SK-N-DZ (cell line): ENCODE measurements at regions not wholly inside any gene's neighbourhood (a gene's known extent, or its start where the extent isn't known, plus 50 kb on each side); places are given as distances from the start of the nearest gene placed in this dataset.

ENCODE experiments used
- DNase-seq: peaks from one replicate; pipeline ENCODE4 v3.0.0-alpha.2; 2015; ENCODE audit warnings: low spot score

- DNase-seq, result no peak
Measured at GRCh38 chr15:35769656-35770055, 223.7 kb upstream of the DPH6 start.

DNA sequence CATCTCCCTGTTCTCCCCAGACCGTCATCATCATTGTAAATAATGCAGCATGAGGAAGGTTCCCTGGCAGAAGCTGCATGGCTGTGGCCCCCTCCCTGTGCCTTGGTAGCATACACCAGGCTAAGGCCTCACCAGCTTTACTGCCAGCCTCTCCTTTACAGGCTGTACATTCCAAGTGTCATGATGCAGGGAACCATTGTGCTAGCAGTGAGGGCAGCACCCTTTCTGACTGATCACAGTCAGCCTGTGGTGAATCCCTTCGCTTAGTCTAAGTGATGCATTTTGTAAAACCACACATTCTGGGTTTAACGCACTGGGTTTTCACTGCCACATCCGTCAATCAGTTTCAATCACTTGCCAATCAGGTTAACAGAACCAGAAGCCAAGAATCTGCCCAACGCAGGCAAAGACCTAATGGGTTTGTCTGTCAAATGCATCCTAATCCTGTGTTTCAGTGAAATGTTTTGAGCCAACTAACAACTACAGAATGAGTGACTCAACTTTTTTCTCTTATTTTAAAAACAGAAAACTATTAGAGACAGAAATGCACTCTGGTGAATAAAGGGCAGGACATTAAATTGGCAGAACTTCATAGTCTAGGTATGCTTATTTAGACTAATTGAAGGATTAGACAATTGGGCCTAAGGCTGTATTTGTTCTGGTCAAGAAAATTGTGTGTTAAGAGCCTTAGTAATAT lies 225.9 kb upstream of the DPH6 start:
- no peak for DNase-seq

DNA sequence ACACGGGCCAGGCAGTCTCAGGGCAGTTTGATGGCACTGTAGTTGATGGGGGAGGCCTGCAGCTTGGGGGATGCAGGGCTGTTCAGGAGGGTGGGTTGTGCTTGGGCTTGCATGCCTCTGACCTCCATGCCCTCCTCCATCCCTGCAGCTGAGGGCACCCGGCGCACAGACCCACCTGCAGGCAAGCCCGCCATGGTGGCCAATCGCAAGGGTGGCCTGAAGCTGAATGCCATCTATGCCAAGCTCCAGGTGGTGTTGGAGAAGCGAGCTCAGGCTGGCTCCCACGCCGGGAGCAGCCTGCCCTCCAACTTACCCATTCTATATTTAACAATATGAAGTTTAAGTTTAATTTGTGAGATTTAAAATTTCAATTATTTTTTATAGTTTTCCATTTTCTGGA lies 228.7 kb upstream of the DPH6 start:
- no peak for DNase-seq

DNA sequence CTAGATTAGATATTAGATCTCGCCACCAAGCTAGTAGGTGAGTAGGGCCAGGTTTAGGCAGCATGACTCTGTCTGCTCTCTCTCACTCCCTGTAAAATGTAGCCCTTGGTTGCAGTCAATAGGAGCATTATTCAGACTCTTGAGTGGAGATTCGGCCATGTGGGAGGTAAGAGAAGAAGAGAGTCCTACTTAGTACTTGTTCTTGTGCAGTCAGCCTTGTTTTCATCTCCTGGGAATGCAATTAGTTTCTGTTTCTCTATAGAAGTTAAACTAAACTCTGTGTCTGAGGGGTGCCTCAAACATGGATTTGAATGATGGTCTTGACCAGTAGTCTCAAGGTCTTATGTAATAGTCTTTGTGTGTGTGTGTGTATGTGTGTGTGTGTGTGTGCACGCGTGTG lies 229.5 kb upstream of the DPH6 start:
- no peak for DNase-seq

DNA sequence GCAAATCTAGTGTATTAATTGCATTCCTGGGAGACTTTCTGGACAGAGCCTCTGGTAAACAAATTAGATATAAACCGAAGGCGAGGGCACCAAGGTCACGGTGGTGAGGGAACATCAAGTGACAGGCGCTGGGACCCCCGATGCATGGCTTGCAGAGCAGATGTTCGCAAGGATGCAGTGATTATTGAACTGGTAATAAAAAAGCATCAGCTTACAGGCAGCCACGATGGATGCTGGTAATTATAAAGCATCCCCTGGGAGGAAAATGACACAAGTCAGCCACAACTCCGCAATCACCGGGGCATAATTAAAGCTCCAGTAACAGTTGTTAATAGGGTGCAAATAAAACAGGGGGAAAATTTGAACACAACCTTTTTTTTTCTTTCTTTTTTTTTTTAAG lies 231.1 kb upstream of the DPH6 start:
- peak; percentile 81 for DNase-seq

DNA sequence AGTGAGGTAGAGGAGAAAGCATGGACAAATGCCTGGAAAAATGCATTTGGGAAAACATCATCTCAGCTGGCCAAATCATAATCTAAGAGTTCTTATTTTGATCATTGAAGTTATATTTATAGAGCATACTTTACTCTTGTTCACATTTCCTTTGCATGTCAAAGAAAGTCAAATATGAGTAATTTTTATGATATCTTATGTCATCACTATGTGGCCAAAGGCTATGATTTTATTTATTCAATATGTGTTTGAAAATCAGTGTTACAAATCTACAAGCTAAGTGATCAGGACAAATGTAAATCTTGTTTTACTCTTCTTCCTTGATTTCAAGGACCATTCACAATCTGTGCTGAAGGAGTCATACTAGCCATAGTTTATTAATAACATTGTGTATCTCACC lies 237.2 kb upstream of the DPH6 start:
- DNase-seq, result no peak

DNA sequence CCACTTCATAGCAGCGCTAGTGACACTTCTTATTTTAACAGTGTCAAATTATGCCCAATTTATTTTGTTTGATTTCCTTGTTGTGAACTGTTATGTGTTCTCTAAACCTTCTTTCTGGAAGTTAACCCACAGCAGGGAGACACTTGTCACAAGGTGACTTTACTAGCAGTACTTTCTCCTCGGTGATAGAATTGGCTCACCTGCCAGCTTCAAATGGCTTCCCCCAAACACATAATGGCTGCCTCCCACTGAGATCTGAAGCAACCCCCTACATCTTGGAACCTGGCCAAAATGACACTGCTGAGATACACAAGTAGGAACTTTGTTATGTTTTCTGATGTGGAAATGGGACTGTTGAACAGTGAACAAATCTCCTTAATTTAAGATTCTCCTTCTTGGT lies 238.8 kb upstream of the DPH6 start:
- DNase-seq, result no peak

GRCh38 chr15:35810007-35810406 lies 264.0 kb upstream of the DPH6 start:
- DNase-seq, result peak; percentile 77

DNA sequence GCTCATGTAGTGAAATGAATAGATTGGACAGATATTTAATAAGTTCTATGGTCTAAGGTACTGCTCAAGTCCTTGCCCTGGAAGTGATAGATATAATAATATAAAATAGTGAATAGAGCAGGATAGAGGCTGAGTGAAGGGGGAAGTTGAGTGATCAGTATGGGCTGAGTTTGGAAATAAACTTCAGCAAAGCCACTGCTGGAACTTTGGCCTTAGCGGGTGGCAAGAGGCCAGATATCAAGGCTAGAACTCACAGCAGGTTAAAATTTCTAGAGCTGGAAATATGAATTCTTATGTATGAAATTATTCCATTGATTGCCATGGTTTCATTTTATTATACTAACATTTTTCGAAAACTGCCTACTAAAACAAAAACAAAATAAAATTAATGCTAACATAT lies 267.6 kb upstream of the DPH6 start:
- DNase-seq, result no peak

GRCh38 chr15:35818846-35819245 lies 272.9 kb upstream of the DPH6 start:
- DNase-seq, result peak; percentile 81

DNA sequence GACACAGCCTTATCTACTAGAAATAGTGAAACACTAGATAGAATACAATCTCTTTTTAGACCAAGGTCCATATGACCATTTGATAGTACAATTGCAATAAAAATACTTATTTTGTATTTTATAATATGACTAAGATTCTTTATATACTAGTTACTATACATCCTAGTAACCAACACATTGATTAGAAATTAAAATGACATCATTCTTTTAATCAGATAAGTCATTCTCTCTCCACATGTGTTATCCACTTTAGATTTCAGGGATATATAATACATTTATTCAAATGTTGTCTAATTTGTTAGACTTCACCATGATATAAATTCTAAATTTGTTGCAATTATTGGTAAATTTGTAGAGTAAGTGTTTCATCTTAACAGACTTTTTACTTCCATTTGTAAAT lies 276.2 kb upstream of the DPH6 start:
- DNase-seq, result no peak

DNA sequence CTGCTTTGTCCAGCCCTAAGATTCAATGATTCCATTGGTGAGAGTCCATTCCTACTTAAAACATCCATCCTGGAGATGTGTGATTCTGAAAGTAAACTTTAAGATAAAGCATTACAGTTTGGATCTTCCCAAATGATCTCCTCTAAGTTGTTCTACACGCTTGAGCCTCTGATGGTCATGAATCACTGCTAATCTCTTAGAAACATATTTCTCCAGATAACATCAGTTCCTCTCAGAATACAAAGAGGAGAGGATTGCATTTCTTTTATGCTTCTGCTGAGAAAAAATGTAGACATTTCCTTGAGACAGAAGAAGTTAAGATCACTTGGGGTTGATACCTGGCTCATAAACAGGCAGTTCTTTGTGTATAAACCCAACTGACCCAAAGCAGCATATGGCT lies 281.2 kb upstream of the DPH6 start:
- peak; percentile 47 for DNase-seq

GRCh38 chr15:35827911-35828310 lies 281.9 kb upstream of the DPH6 start:
- no peak for DNase-seq

- DNase-seq, result no peak
Measured at GRCh38 chr15:35833581-35833980, 287.6 kb upstream of the DPH6 start.

DNA sequence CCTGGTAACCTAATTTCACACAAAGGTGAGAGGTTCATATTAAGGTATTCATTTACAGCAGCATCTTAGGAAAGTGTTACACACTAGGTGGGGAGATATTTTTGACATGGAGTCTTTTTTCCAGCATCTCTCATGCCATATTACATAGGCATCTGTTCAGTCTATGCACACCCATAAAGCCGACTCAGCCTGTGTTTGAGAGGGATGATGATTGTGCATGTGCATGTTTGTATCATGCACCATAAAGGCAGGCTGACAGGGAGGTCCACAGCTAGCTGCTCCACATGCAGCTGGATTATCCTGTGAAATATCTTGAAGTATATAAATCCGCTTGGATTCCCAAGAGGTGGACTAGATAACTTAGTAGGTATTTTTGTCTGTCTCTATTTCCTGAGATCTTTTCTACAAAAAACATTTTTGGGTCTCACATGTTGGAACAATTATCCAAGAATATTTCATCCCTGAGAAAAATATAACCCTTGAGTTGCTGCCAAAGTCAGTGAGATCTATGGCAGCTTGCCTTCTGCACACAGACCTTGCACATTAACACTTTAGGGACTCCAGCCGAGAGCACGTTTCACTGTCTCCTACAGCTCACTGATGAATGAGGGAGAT lies 288.4 kb upstream of the DPH6 start:
- no peak for DNase-seq

GRCh38 chr15:35834866-35835265 lies 288.9 kb upstream of the DPH6 start:
- no peak for DNase-seq

- no peak for DNase-seq
Measured at GRCh38 chr15:35838424-35839111, 292.6 kb upstream of the DPH6 start.

DNA sequence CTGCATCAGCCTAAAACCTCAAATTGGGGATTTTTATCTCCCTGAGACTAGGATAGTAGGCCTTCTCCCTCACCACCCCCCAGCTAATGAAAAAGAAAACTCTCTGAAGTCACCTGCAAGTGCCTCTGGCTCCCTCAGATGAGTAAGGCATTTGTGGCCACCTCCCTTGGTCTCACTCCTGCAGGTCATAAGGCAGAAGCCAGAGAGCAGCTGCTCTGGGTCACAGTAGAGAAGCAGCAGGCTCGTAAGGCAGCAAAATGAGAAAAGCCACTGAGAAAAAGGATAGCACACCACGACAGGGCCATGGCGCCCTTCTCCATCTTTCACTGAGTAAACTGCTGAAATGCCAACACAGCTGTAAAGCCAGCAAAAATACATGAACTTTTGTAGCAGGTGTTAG lies 296.7 kb upstream of the DPH6 start:
- DNase-seq, result peak; percentile 35

DNA sequence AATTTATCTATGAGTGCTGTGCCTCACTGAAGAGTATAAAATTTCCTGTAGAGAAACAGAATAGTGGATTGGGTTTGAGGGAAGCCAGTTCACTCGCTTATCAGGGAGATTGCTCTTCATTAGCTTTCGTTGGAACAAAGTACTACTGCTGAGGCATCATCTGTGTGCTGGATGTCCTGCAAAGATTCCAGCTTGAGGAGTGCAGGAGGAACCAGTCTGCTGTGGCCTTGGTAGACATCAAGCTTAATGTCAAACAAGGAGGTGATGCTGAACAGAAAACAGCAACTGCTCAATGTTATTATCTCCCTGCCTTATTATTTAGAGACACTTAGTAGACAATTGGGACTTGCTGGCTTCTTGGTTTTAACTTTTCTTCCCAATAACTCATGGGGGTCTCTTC lies 297.5 kb upstream of the DPH6 start:
- peak; percentile 96 for DNase-seq

GRCh38 chr15:35850284-35850683 lies 304.3 kb upstream of the DPH6 start:
- DNase-seq, result no peak

GRCh38 chr15:35851491-35851890 lies 305.5 kb upstream of the DPH6 start:
- no peak for DNase-seq

DNA sequence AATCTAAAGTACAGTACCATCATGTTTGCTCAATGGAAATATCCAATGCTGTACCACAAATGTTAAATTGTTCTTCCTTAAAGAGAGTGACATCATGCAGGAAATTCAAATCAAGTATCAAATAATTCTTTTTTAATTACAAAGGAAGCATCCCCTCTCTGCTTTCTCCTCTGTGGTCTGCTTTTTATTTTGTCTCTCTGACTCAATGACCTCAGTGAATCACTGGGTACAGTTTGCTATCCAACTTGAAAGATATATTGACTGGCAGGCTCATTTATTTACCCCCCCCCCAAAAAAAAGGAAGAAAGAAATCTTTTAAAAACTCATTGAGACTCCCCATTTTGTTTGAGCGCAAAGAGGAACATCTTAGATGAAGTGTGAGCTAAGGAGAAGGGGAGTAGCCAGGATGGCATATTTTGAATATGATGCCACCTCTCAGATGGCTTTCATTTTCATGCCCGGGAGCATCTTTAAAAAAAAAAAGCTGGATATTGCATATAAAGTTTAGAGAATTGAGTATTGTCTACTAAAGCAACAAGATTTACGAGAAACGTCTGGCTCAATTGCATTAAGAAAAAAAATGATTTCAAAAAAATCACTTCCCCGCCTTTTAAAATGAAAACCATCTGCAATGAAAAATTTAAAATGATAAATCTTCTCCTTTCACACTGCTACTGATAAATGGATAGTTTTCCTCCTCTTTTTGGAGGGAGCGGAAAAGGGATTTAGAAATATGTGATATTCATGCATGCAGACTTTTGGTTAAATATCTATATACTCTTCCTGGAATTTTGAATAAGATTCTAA lies 307.1 kb upstream of the DPH6 start:
- DNase-seq, result no peak
